ENCODE measurements at regions not wholly inside any gene's neighbourhood (a gene's known extent, or its start where the extent isn't known, plus 50 kb on each side); places are given as distances from the start of the nearest gene placed in this dataset.

DNA sequence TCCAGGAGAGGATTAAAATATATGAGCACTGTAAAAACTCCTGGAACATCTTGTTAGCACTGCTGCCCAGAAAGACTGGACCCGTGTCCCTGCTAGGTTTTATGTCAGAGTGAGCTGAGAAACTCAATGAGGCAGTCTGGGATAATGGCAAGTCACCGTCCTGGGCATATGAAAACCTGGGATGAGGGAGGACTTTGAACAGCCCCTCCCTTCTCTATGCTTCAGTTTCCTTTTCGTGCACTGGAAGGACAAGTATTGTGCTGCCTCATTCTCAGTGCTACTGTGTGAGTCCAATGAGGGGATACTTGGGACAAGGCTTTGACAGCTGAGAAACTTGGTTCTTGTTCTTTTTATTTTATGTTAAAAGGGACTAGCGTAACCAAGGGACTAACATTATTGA lies 143.0 kb upstream of the SHB start:
- no peaks in the 10 kb centered on the region for H3K9me3 ChIP-seq (ENCODE audit: insufficient read depth, low read depth)
- no peaks in the 10 kb centered on the region for H3K79me2 ChIP-seq (ENCODE audit: low read depth)
- H3K27me3 ChIP-seq (ENCODE audit: insufficient read depth, low read depth), result no peaks in the 10 kb centered on the region
- H3K36me3 ChIP-seq (ENCODE audit: low read depth), result no peaks in the 10 kb centered on the region
- no peaks in the 10 kb centered on the region for H3F3A ChIP-seq (ENCODE audit: insufficient read depth, low read depth)
- no peaks in the 10 kb centered on the region for H3K9me2 ChIP-seq (ENCODE audit: insufficient read depth)
- TF ChIP-seq, protein P1, sequence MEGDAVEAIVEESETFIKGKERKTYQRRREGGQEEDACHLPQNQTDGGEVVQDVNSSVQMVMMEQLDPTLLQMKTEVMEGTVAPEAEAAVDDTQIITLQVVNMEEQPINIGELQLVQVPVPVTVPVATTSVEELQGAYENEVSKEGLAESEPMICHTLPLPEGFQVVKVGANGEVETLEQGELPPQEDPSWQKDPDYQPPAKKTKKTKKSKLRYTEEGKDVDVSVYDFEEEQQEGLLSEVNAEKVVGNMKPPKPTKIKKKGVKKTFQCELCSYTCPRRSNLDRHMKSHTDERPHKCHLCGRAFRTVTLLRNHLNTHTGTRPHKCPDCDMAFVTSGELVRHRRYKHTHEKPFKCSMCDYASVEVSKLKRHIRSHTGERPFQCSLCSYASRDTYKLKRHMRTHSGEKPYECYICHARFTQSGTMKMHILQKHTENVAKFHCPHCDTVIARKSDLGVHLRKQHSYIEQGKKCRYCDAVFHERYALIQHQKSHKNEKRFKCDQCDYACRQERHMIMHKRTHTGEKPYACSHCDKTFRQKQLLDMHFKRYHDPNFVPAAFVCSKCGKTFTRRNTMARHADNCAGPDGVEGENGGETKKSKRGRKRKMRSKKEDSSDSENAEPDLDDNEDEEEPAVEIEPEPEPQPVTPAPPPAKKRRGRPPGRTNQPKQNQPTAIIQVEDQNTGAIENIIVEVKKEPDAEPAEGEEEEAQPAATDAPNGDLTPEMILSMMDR (conservative IDR thresholded peaks at IDR 0.05), result no peak
- no peak for TF ChIP-seq EZH2 (IDR thresholded peaks at IDR 0.05; ENCODE audit: low read depth)
- intact Hi-C loops (cut with micrococcal nuclease; ENCODE audit: unreplicated experiment), result no loop called here
- CTCF ChIA-PET, result no interaction called here
- BruUV-seq (replicated peaks), result no TSS peak
- no peaks in the 10 kb centered on the region for H3K4me1 ChIP-seq (replicated peaks; ENCODE audit: insufficient read depth)
- no peak overlapping the region for H3K27ac ChIP-seq
- no peaks in the 10 kb centered on the region for H4K20me1 ChIP-seq (ENCODE audit: insufficient read depth)
- H2AFZ ChIP-seq, result no peak overlapping the region
- DNase-seq, result no peak
- POLR2A ChIA-PET (ENCODE audit: unreplicated experiment), result no interaction called here
- no peak overlapping the region for H3K4me2 ChIP-seq
- H3K4me3 ChIP-seq, result no peak overlapping the region

DNA sequence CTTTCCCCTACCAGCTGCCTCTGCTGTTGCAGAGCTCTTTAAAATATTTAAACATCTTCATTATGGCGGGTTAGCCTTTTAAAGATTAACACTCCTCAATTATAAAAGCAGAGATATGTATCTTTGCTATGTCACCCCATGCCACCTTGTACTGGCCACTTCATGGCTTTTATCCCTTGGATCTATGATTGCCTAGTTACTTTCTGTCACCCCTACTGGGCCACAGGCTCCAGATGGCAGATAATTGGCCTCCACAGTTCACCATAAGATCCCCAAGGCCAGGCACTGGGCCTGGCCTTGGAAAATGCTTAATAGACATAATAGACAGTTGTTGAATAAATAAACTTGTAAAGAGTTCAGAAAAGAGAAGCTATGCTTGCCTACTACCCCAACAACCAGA lies 142.0 kb upstream of the SHB start:
- no TSS peak for BruUV-seq (replicated peaks)
- H2AFZ ChIP-seq, result no peak overlapping the region
- H3K27ac ChIP-seq, result no peak overlapping the region
- POLR2A ChIA-PET (ENCODE audit: unreplicated experiment), result no interaction called here
- H3K79me2 ChIP-seq (ENCODE audit: low read depth), result no peaks in the 10 kb centered on the region
- H3K9me3 ChIP-seq (ENCODE audit: insufficient read depth, low read depth), result no peaks in the 10 kb centered on the region
- no peaks in the 10 kb centered on the region for H3K27me3 ChIP-seq (ENCODE audit: insufficient read depth, low read depth)
- no peak for TF ChIP-seq EZH2 (IDR thresholded peaks at IDR 0.05; ENCODE audit: low read depth)
- TF ChIP-seq, protein P1 (conservative IDR thresholded peaks at IDR 0.05), result no peak
- CTCF ChIA-PET, result no interaction called here
- H3K4me1 ChIP-seq (replicated peaks; ENCODE audit: insufficient read depth), result no peaks in the 10 kb centered on the region
- H3K36me3 ChIP-seq (ENCODE audit: low read depth), result no peaks in the 10 kb centered on the region
- H3K4me2 ChIP-seq, result no peak overlapping the region
- H3F3A ChIP-seq (ENCODE audit: insufficient read depth, low read depth), result no peaks in the 10 kb centered on the region
- H4K20me1 ChIP-seq (ENCODE audit: insufficient read depth), result no peaks in the 10 kb centered on the region
- intact Hi-C loops (cut with micrococcal nuclease; ENCODE audit: unreplicated experiment), result no loop called here
- H3K4me3 ChIP-seq, result no peak overlapping the region
- H3K9me2 ChIP-seq (ENCODE audit: insufficient read depth), result no peaks in the 10 kb centered on the region
- no peak for DNase-seq

GRCh38 chr9:38208206-38208901 lies 139.3 kb upstream of the SHB start:
- Histone ChIP-seq H3K27ac (no peak overlapping the region), H3K4me2 (no peak overlapping the region), H3K9me2 (ENCODE audit: insufficient read depth) (no peaks in the 10 kb centered on the region), H3K36me3 (ENCODE audit: low read depth) (no peaks in the 10 kb centered on the region), H3K27me3 (ENCODE audit: insufficient read depth, low read depth) (no peaks in the 10 kb centered on the region), H4K20me1 (ENCODE audit: insufficient read depth) (no peaks in the 10 kb centered on the region), H3K9me3 (ENCODE audit: insufficient read depth, low read depth) (no peaks in the 10 kb centered on the region), H3K79me2 (ENCODE audit: low read depth) (no peaks in the 10 kb centered on the region), H3K4me1 (replicated peaks; ENCODE audit: insufficient read depth) (peaks cover 14% of the 10 kb centered on the region), H3F3A (ENCODE audit: insufficient read depth, low read depth) (no peaks in the 10 kb centered on the region), H3K4me3 (no peak overlapping the region), H2AFZ (no peak overlapping the region)
- DNase-seq, result no peak
- no TSS peak for BruUV-seq (replicated peaks)
- POLR2A ChIA-PET (ENCODE audit: unreplicated experiment), result no interaction called here
- intact Hi-C loops (cut with micrococcal nuclease; ENCODE audit: unreplicated experiment), result no loop called here
- CTCF ChIA-PET, result no interaction called here
- no peak for TF ChIP-seq EZH2 (IDR thresholded peaks at IDR 0.05; ENCODE audit: low read depth)
- TF ChIP-seq, protein P1 (conservative IDR thresholded peaks at IDR 0.05), result no peak
